HepG2 (cell line): ENCODE measurements at regions not wholly inside any gene's neighbourhood (a gene's known extent, or its start where the extent isn't known, plus 50 kb on each side); places are given as distances from the start of the nearest gene placed in this dataset.

Experiments
- ATAC-seq: fragments of 200-7000 bp; cut with Tn5 transposase; 3 replicates; pipeline ENCODE4 v1.9.1; 2020; ENCODE audit warnings: mild to moderate bottlenecking, moderate library complexity
- BruUV-seq: library from RNA; stranded (reverse); fragments of 400-500 nt; replicated peaks from 2 replicates; lab custom pipeline; 2021; lab: Mats Ljungman, UMichigan
- CTCF ChIA-PET: fragments of 300-600 bp; formaldehyde crosslinking; extraction: SDS; loops from one replicate; lab custom pipeline; 2021; ENCODE audit warnings: low total read pairs, inconsistent platforms, low intra/inter-chr PET ratio; lab: Yijun Ruan, JAX
- POLR2A ChIA-PET: fragments of 350-600 bp; sonication (Branson Sonifier 250); formaldehyde crosslinking; loops from one replicate; lab custom pipeline; 2020; ENCODE audit warnings: antibody characterized with exemption, inconsistent platforms; lab: Yijun Ruan, JAX
- DNase-seq: peaks from one replicate; pipeline ENCODE4 v3.0.0-alpha.2; 2015; ENCODE audit warnings: low spot score
- FAIRE-seq: peaks from 3 replicates; lab custom pipeline; 2011; peaks lifted over from hg19 to GRCh38; lab: Jason Lieb, UNC
- H2AFZ ChIP-seq: one replicate; pipeline ENCODE4 v1.6.1; 2011; ENCODE audit warnings: low read length, inconsistent platforms
- H3K27ac ChIP-seq: fragments of 300-600 bp; 3 replicates; pipeline ENCODE4 v1.8.0; 2011; ENCODE audit warnings: mixed run types, mild to moderate bottlenecking, mixed read lengths, low read length, inconsistent platforms; ENCODE audit not compliant: insufficient read depth; ENCODE audit errors: extremely low read length
- H3K27me3 ChIP-seq, 2 experiments: fragments of 200-600 bp in 1 of 2; 2 replicates in 1 of 2; 3 replicates in 1 of 2; pipeline versions ENCODE4 v1.6.0 to v1.8.0; 2011; ENCODE audit warnings: low read length in 2 of 2, mild to moderate bottlenecking in 2 of 2, moderate library complexity in 2 of 2, inconsistent platforms in 1 of 2; ENCODE audit not compliant: insufficient read depth in 2 of 2, control insufficient read depth in 1 of 2
- H3K36me3 ChIP-seq, 2 experiments: fragments of 200-600 bp in 1 of 2; replicated peaks in 1 of 2; 2 replicates in 1 of 2; 3 replicates in 1 of 2; pipeline versions ENCODE4 v1.5.1 to v1.8.0; 2011; ENCODE audit warnings: low read length in 2 of 2, inconsistent platforms in 1 of 2; ENCODE audit not compliant: insufficient read depth in 2 of 2, control insufficient read depth in 1 of 2
- H3K4me1 ChIP-seq: 2 replicates; pipeline ENCODE4 v1.5.1; 2012; ENCODE audit warnings: low read length, inconsistent platforms; ENCODE audit not compliant: insufficient read depth
- H3K4me2 ChIP-seq: 2 replicates; pipeline ENCODE4 v1.6.0; 2011; ENCODE audit warnings: low read depth, low read length, inconsistent platforms
- H3K4me3 ChIP-seq, 3 experiments: fragments of 200-600 bp in 1 of 3; sonication (generic), shearing (Covaris generic) in 1 of 3; replicated peaks in 1 of 3; 2 replicates each; pipeline ENCODE4 v1.5.1; 2011 to 2016; ENCODE audit warnings: low read length in 3 of 3, inconsistent platforms in 2 of 3, low read depth in 2 of 3, mild to moderate bottlenecking in 2 of 3, control low read depth in 1 of 3, mixed read lengths in 1 of 3; ENCODE audit not compliant: insufficient read depth in 1 of 3
- H3K79me2 ChIP-seq: one replicate; pipeline ENCODE4 v1.6.1; 2011; ENCODE audit warnings: low read length, inconsistent platforms; ENCODE audit not compliant: insufficient read depth
- H3K9ac ChIP-seq: 2 replicates; pipeline ENCODE4 v1.6.0; 2011; ENCODE audit warnings: mild to moderate bottlenecking, low read depth, low read length, inconsistent platforms; ENCODE audit not compliant: insufficient read depth
- H3K9me3 ChIP-seq: 2 replicates; pipeline ENCODE4 v1.5.1; 2012; ENCODE audit warnings: mild to moderate bottlenecking, low read length
- H4K20me1 ChIP-seq: 2 replicates; pipeline ENCODE4 v1.6.0; 2011; ENCODE audit warnings: inconsistent platforms, mild to moderate bottlenecking, low read length, moderate library complexity; ENCODE audit not compliant: insufficient read depth
- ARNT2 ChIP-seq: sonication (generic); formaldehyde crosslinking; IDR thresholded peaks from 2 replicates; pipeline ENCODE4 v1.8.0; 2022; ENCODE audit warnings: mild to moderate bottlenecking, low read depth, missing genetic modification reagents, moderate library complexity
- CBX1 ChIP-seq: IDR thresholded peaks from one replicate; pipeline ENCODE4 v1.6.1; 2016; ENCODE audit warnings: antibody characterized with exemption, low read depth
- HMGXB4 ChIP-seq, 2 experiments: sonication (generic) in 1 of 2; formaldehyde crosslinking in 1 of 2; IDR thresholded peaks; 2 replicates each; pipeline versions ENCODE4 v1.4.0 to v1.6.1; 2018 to 2020; ENCODE audit warnings: missing genetic modification reagents in 2 of 2, borderline replicate concordance in 1 of 2, low read depth in 1 of 2, mild to moderate bottlenecking in 1 of 2, missing biosample characterization in 1 of 2
- ISX ChIP-seq: sonication (generic); formaldehyde crosslinking; conservative IDR thresholded peaks from 2 replicates; pipeline ENCODE4 v1.5.0; 2020; ENCODE audit warnings: missing genetic modification reagents
- KDM1A ChIP-seq: IDR thresholded peaks from 2 replicates; pipeline ENCODE4 v1.6.1; 2016; ENCODE audit warnings: missing compliant biosample characterization
- KLF16 ChIP-seq, 2 experiments: sonication (generic) in 1 of 2; formaldehyde crosslinking in 1 of 2; IDR thresholded peaks; 2 replicates each; pipeline versions ENCODE4 v1.6.1 to v1.8.0; 2016 to 2023; ENCODE audit warnings: missing genetic modification reagents in 2 of 2, missing compliant biosample characterization in 1 of 2
- ZBTB14 ChIP-seq: sonication (generic); formaldehyde crosslinking; IDR thresholded peaks from 2 replicates; pipeline ENCODE4 v1.4.0; 2020; ENCODE audit warnings: missing genetic modification reagents
- ZIK1 ChIP-seq: sonication (generic); formaldehyde crosslinking; IDR thresholded peaks from 2 replicates; pipeline ENCODE4 v1.5.0; 2020; ENCODE audit warnings: mild to moderate bottlenecking, low read depth, missing genetic modification reagents, borderline replicate concordance
- ZNF20 ChIP-seq: sonication (generic); formaldehyde crosslinking; IDR thresholded peaks from 2 replicates; pipeline ENCODE4 v1.4.0; 2020; ENCODE audit warnings: mild to moderate bottlenecking, moderate library complexity, missing genetic modification reagents
- ZNF367 ChIP-seq: sonication (generic); formaldehyde crosslinking; IDR thresholded peaks from 2 replicates; pipeline ENCODE4 v1.4.0; 2020; ENCODE audit warnings: missing genetic modification reagents, borderline replicate concordance
- ZNF598 ChIP-seq: sonication (generic); formaldehyde crosslinking; IDR thresholded peaks from 2 replicates; pipeline ENCODE4 v1.5.1; 2020; ENCODE audit warnings: mild to moderate bottlenecking, missing genetic modification reagents, borderline replicate concordance
- ZNF776 ChIP-seq: sonication (generic); formaldehyde crosslinking; IDR thresholded peaks from 2 replicates; pipeline ENCODE4 v1.4.0; 2020; ENCODE audit warnings: mild to moderate bottlenecking, missing genetic modification reagents
- ZNF891 ChIP-seq: sonication (generic); formaldehyde crosslinking; IDR thresholded peaks from 2 replicates; pipeline ENCODE4 v1.5.0; 2020; ENCODE audit warnings: mild to moderate bottlenecking, missing genetic modification reagents
- WGBS: methylation state at CpG from one replicate; pipeline ENCODE4 v1.1.6; 2017; ENCODE audit warnings: low lambda C conversion rate; 5-methylcytosine and 5-hydroxymethylcytosine counted together
- in situ Hi-C: cut with HindIII; loops from 2 replicates; pipeline ENCODE4 v1.10.0; 2017; ENCODE audit warnings: low pct_unique_long_range_greater_than_20kb; ENCODE audit not compliant: extremely low pct_ligation_motif_present
- intact Hi-C: fragments of 100-400 bp; cut with micrococcal nuclease; formaldehyde crosslinking; loops from one replicate; pipeline ENCODE4 v1.10.0; 2022; ENCODE audit not compliant: unreplicated experiment
- TF ChIP-seq, protein P1 (sequence below): sonication (generic); IDR thresholded peaks from 2 replicates; pipeline ENCODE4 v1.6.1; 2016; ENCODE audit warnings: low read depth, borderline replicate concordance
- TF ChIP-seq, protein P2 (sequence below): sonication (generic); formaldehyde crosslinking; IDR thresholded peaks from 2 replicates; pipeline ENCODE4 v1.4.0; 2020; ENCODE audit warnings: mild to moderate bottlenecking, low read depth, missing genetic modification reagents
- TF ChIP-seq, protein P3 (sequence below): sonication (generic); formaldehyde crosslinking; IDR thresholded peaks from 2 replicates; pipeline ENCODE4 v1.5.1; 2020; ENCODE audit warnings: mild to moderate bottlenecking, missing genetic modification reagents, moderate library complexity
- TF ChIP-seq, protein P4 (sequence below): sonication (generic); formaldehyde crosslinking; IDR thresholded peaks from 2 replicates; pipeline ENCODE4 v1.5.0; 2020; ENCODE audit warnings: mild to moderate bottlenecking, missing genetic modification reagents

GRCh38 chrX:53738370-53738906, 51.9 kb upstream of the HUWE1 start:
- FAIRE-seq, result no peak
- Histone ChIP-seq H3K27me3 (no peaks in the 10 kb centered on the region), H3K27ac (no peak overlapping the region), H3K79me2 (no peaks in the 10 kb centered on the region), H3K4me2 (no peak overlapping the region), H3K36me3 (no peaks in the 10 kb centered on the region), H4K20me1 (no peaks in the 10 kb centered on the region), H2AFZ (no peak overlapping the region), H3K9ac (no peak overlapping the region), H3K4me1 (no peaks in the 10 kb centered on the region), H3K4me3 (no peak overlapping the region), H3K9me3 (no peaks in the 10 kb centered on the region)
- ATAC-seq, result no peak
- POLR2A ChIA-PET, result no interaction called here
- intact Hi-C loops, result no loop called here
- CTCF ChIA-PET, result no interaction called here
- in situ Hi-C loops, result no loop called here
- DNase-seq, result no peak
- BruUV-seq, result no TSS peak
- WGBS, result 38% methylated on average over 4 of the region's 4 CpGs
- TF ChIP-seq HMGXB4 (CRISPR knock-in tag; IDR thresholded peaks at IDR 0.05; ENCODE audit: borderline replicate concordance in 1 of 2, low read depth in 1 of 2) (no peak), ZIK1 (CRISPR knock-in tag) (no peak), ZNF891 (CRISPR knock-in tag) (no peak), ZNF20 (CRISPR knock-in tag) (no peak), ZNF367 (no peak), ZNF776 (CRISPR knock-in tag) (no peak), ZNF598 (CRISPR knock-in tag) (no peak), ISX (CRISPR knock-in tag) (no peak), ARNT2 (no peak), ZBTB14 (CRISPR knock-in tag) (no peak), KLF16 (CRISPR knock-in tag; IDR thresholded peaks at IDR 0.05) (no peak), KDM1A (no peak), CBX1 (no peak)
- TF ChIP-seq, protein P1, sequence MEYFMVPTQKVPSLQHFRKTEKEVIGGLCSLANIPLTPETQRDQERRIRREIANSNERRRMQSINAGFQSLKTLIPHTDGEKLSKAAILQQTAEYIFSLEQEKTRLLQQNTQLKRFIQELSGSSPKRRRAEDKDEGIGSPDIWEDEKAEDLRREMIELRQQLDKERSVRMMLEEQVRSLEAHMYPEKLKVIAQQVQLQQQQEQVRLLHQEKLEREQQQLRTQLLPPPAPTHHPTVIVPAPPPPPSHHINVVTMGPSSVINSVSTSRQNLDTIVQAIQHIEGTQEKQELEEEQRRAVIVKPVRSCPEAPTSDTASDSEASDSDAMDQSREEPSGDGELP, result no peak
- TF ChIP-seq, protein P2, sequence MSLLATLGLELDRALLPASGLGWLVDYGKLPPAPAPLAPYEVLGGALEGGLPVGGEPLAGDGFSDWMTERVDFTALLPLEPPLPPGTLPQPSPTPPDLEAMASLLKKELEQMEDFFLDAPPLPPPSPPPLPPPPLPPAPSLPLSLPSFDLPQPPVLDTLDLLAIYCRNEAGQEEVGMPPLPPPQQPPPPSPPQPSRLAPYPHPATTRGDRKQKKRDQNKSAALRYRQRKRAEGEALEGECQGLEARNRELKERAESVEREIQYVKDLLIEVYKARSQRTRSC (CRISPR knock-in tag), result no peak
- TF ChIP-seq, protein P3, sequence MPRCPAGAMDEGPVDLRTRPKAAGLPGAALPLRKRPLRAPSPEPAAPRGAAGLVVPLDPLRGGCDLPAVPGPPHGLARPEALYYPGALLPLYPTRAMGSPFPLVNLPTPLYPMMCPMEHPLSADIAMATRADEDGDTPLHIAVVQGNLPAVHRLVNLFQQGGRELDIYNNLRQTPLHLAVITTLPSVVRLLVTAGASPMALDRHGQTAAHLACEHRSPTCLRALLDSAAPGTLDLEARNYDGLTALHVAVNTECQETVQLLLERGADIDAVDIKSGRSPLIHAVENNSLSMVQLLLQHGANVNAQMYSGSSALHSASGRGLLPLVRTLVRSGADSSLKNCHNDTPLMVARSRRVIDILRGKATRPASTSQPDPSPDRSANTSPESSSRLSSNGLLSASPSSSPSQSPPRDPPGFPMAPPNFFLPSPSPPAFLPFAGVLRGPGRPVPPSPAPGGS (CRISPR knock-in tag), result no peak
- TF ChIP-seq, protein P4, sequence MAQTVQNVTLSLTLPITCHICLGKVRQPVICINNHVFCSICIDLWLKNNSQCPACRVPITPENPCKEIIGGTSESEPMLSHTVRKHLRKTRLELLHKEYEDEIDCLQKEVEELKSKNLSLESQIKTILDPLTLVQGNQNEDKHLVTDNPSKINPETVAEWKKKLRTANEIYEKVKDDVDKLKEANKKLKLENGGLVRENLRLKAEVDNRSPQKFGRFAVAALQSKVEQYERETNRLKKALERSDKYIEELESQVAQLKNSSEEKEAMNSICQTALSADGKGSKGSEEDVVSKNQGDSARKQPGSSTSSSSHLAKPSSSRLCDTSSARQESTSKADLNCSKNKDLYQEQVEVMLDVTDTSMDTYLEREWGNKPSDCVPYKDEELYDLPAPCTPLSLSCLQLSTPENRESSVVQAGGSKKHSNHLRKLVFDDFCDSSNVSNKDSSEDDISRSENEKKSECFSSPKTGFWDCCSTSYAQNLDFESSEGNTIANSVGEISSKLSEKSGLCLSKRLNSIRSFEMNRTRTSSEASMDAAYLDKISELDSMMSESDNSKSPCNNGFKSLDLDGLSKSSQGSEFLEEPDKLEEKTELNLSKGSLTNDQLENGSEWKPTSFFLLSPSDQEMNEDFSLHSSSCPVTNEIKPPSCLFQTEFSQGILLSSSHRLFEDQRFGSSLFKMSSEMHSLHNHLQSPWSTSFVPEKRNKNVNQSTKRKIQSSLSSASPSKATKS (CRISPR knock-in tag), result no peak
